Erythroblast (primary cell): ENCODE measurements at regions not wholly inside any gene's neighbourhood (a gene's known extent, or its start where the extent isn't known, plus 50 kb on each side); places are given as distances from the start of the nearest gene placed in this dataset.

ENCODE experiments used
- DNase-seq, 2 experiments: peaks; one replicate each; lab custom pipeline; 2025; lab: John Stamatoyannopoulos, UW
- GATA1 ChIP-seq: IDR thresholded peaks from 2 replicates; pipeline ENCODE4 v1.6.1; 2011; ENCODE audit warnings: low read depth, mild to moderate bottlenecking, control low read depth, low read length, moderate library complexity
- POLR2A ChIP-seq: IDR thresholded peaks from 2 replicates; pipeline ENCODE4 v1.6.1; 2011; ENCODE audit warnings: mild to moderate bottlenecking, low read length

- TF ChIP-seq GATA1 (no peak), POLR2A (no peak)
- DNase-seq, result no peak
These were observed 508.8 kb upstream of the CELF4 start for GRCh38 chr18:38074298-38074876.

GRCh38 chr18:38067821-38068220 is 502.2 kb upstream of the CELF4 start:
- no peak for DNase-seq
- TF ChIP-seq POLR2A (no peak), GATA1 (no peak)

DNA sequence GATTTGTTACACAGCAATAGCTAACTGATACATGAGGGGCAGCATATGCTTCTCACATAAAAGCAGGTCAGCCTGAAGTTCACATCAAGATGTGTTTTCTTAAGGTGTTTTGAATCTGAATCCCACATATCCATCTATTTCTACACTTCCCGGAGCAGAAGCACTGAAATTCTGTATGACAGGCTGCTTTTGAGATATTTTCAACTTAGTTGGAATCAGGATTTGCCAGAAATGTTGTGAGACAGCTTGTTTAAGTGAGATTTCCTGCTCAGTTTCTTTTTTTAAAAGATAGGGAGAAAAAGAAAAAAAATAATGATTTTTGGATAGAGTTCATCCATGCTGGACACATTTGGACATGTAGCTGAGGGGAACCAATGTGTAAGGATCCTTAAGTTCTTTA is 501.5 kb upstream of the CELF4 start:
- TF ChIP-seq POLR2A (no peak), GATA1 (no peak)
- no peak for DNase-seq

DNA sequence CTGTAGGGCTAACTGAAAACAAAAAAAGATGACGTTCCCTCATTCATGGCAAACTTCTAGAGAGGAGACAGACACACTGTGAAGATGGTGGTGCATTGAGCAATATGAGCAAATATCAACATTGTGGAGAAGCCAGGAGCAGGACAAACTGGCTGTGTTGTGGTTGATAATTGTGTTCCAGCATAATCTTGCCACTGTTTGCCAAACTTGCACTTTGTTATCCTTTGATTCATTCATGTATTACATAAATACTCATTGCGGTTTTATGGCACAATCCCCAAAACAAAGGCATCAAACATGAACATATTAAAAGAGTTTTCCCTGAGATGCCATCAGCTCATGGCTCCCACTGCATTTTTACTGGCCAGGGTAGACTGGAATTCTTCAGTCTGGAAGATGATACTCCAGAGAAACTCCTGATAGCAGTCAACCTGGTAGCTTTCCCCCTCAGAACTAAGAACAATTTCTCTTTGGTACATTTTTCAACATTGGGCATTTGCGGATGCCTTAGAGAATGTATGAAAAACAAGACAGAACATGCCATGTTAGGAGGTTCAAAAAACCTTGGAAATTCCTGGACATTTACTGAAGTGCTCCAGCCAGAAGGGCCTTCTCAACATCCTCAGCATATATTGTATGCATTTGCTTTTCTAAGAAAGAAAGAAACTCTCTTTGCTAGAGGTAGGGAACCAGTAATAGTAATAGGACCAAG is 487.4 kb upstream of the CELF4 start:
- DNase-seq, result no peak
- TF ChIP-seq POLR2A, result no peak
- TF ChIP-seq GATA1, result no peak

GRCh38 chr18:38047820-38048219 is 482.2 kb upstream of the CELF4 start:
- DNase-seq, result no peak
- TF ChIP-seq GATA1, result no peak
- TF ChIP-seq POLR2A, result no peak

GRCh38 chr18:38046651-38047050 is 481.1 kb upstream of the CELF4 start:
- TF ChIP-seq GATA1 (no peak), POLR2A (no peak)
- no peak for DNase-seq

- no peak for DNase-seq
These were observed 480.2 kb upstream of the CELF4 start for GRCh38 chr18:38045845-38046244.

GRCh38 chr18:38042211-38042890 is 476.8 kb upstream of the CELF4 start:
- no peak for TF ChIP-seq POLR2A
- TF ChIP-seq GATA1, result no peak
- DNase-seq, result no peak

More at GRCh38 chr18:38045845-38046244, 480.2 kb upstream of the CELF4 start:
- no peak for TF ChIP-seq GATA1
- no peak for TF ChIP-seq POLR2A

DNA sequence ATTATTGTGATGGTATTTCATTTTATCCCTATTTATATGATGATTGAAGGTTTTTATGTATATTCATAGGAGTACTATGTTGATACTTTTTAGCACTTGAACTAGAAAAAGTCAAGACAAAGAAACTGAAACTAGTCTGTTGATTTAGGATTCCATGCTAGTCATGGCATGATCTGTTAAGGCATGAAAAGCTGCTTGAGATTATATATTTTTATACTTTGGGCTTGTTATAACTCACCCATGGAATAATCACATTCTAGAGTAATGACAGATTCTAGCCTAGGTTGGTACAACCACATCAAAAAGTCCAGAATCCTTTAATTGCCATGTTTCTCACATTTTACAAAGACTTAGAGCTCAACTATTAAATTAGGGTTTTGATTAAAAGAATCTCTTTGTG is 472.6 kb upstream of the CELF4 start:
- TF ChIP-seq GATA1 (no peak), POLR2A (no peak)
- DNase-seq, result no peak

- DNase-seq, result no peak
- TF ChIP-seq GATA1, result no peak
- no peak for TF ChIP-seq POLR2A
These were observed 469.6 kb upstream of the CELF4 start for GRCh38 chr18:38035193-38035592.

- DNase-seq, result no peak
- TF ChIP-seq POLR2A (no peak), GATA1 (no peak)
These were observed 467.7 kb upstream of the CELF4 start for GRCh38 chr18:38033282-38033681.

- TF ChIP-seq GATA1 (no peak), POLR2A (no peak)
- no peak for DNase-seq
These were observed 466.9 kb upstream of the CELF4 start for GRCh38 chr18:38032516-38032915.

DNA sequence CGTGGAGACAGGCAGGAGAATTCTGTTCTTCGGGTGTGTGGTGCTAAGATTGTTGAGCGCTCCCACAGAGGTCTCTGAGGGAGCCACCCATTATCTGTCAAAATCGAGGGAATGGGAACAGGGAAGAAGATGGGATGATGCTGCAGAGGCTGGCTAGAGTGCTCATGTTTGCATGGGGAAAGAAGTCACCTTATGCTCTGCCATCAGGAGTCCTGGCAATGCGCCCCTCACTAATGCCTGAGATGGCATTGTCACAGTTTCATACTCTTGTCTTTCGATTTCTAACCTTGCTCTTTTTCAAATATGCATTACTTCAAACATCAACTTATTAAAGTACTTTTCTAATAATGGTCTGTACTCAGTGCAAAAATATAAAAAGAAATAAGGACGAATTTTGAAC is 463.3 kb upstream of the CELF4 start:
- DNase-seq, result no peak
- no peak for TF ChIP-seq POLR2A
- no peak for TF ChIP-seq GATA1

- TF ChIP-seq GATA1, result no peak
- TF ChIP-seq POLR2A, result no peak
- no peak for DNase-seq
These were observed 459.9 kb upstream of the CELF4 start for GRCh38 chr18:38025433-38026038.
